RWPE1 (cell line): ENCODE measurements at regions not wholly inside any gene's neighbourhood (a gene's known extent, or its start where the extent isn't known, plus 50 kb on each side); places are given as distances from the start of the nearest gene placed in this dataset.
"Not testable (repeated sequence)": the region's sequence is repeated elsewhere in the genome, so short reads cannot be mapped to it uniquely, and the experiment has no call there.

Source experiments
- CTCF ChIA-PET: fragments of 350-600 bp; sonication (Branson Sonifier 250); formaldehyde crosslinking; extraction: SDS; loops from one replicate; lab custom pipeline; 2021; lab: Yijun Ruan, JAX
- POLR2A ChIA-PET: fragments of 400-600 bp; formaldehyde crosslinking; extraction: SDS; loops from one replicate; lab custom pipeline; 2020; ENCODE audit warnings: antibody characterized with exemption; ENCODE audit not compliant: low non-redundant PET; lab: Yijun Ruan, JAX
- DNase-seq: peaks from one replicate; pipeline ENCODE4 v3.0.0; 2012; ENCODE audit warnings: low spot score
- H3K27ac ChIP-seq: fragments of 450-650 bp; 2 replicates; pipeline ENCODE4 v1.5.1; 2017
- CTCF ChIP-seq: fragments of 450-650 bp; conservative IDR thresholded peaks from 2 replicates; pipeline ENCODE4 v1.5.1; 2017; ENCODE audit warnings: low read depth, mild to moderate bottlenecking

GRCh38 chr7:69243016-69243415, 355.3 kb upstream of the AUTS2 start:
- CTCF ChIA-PET: no interaction called here

GRCh38 chr7:69244701-69245100, 353.6 kb upstream of the AUTS2 start:
- H3K27ac ChIP-seq: no peak overlapping the region
- no peak for DNase-seq
- POLR2A ChIA-PET: no interaction called here
- CTCF ChIA-PET: no interaction called here
- no peak for TF ChIP-seq CTCF

More at GRCh38 chr7:69243016-69243415, 355.3 kb upstream of the AUTS2 start:
- POLR2A ChIA-PET: no interaction called here
- H3K27ac ChIP-seq: no peak overlapping the region
- TF ChIP-seq CTCF: no peak
- no peak for DNase-seq

- H3K27ac ChIP-seq: no peak overlapping the region
These were observed 352.6 kb upstream of the AUTS2 start for GRCh38 chr7:69245646-69246045.

GRCh38 chr7:69246758-69247157, 351.5 kb upstream of the AUTS2 start:
- ChIA-PET POLR2A (no interaction called here), CTCF (interaction anchor here (0.7 kb wide), 1 partner anchor 159 kb away, joined by 3 read pairs; no protein-coding TSS in a partner anchor)
- no peak for DNase-seq

More at GRCh38 chr7:69245646-69246045, 352.6 kb upstream of the AUTS2 start:
- no peak for TF ChIP-seq CTCF
- POLR2A ChIA-PET: no interaction called here
- no peak for DNase-seq
- CTCF ChIA-PET: no interaction called here

GRCh38 chr7:69248382-69248828, 349.9 kb upstream of the AUTS2 start:
- H3K27ac ChIP-seq, POLR2A ChIA-PET, DNase-seq, CTCF ChIA-PET: not testable (repeated sequence)

More at GRCh38 chr7:69246758-69247157, 351.5 kb upstream of the AUTS2 start:
- no peak overlapping the region for H3K27ac ChIP-seq
- TF ChIP-seq CTCF: no peak

- no peak for TF ChIP-seq CTCF
- ChIA-PET POLR2A (no interaction called here), CTCF (interaction anchor here (0.6 kb wide), 1 partner anchor 763 kb away, joined by 3 read pairs; no protein-coding TSS in a partner anchor)
- H3K27ac ChIP-seq: no peak overlapping the region
- no peak for DNase-seq
These were observed 347.3 kb upstream of the AUTS2 start for GRCh38 chr7:69250958-69251357.

- H3K27ac ChIP-seq: no peak overlapping the region
- DNase-seq: no peak
- ChIA-PET CTCF (no interaction called here), POLR2A (no interaction called here)
- no peak for TF ChIP-seq CTCF
These were observed 343.6 kb upstream of the AUTS2 start for GRCh38 chr7:69254643-69255042.
